ENCODE measurements at regions not wholly inside any gene's neighbourhood (a gene's known extent, or its start where the extent isn't known, plus 50 kb on each side); places are given as distances from the start of the nearest gene placed in this dataset.

- TF ChIP-seq, protein P1, sequence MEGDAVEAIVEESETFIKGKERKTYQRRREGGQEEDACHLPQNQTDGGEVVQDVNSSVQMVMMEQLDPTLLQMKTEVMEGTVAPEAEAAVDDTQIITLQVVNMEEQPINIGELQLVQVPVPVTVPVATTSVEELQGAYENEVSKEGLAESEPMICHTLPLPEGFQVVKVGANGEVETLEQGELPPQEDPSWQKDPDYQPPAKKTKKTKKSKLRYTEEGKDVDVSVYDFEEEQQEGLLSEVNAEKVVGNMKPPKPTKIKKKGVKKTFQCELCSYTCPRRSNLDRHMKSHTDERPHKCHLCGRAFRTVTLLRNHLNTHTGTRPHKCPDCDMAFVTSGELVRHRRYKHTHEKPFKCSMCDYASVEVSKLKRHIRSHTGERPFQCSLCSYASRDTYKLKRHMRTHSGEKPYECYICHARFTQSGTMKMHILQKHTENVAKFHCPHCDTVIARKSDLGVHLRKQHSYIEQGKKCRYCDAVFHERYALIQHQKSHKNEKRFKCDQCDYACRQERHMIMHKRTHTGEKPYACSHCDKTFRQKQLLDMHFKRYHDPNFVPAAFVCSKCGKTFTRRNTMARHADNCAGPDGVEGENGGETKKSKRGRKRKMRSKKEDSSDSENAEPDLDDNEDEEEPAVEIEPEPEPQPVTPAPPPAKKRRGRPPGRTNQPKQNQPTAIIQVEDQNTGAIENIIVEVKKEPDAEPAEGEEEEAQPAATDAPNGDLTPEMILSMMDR (IDR thresholded peaks at IDR 0.05; ENCODE audit: low read depth, low read length, missing control alignments): no peak
- no peak for DNase-seq (ENCODE audit: low read depth)
- no peak overlapping the region for H3K4me3 ChIP-seq (ENCODE audit: low read depth, low read length)
Observed at GRCh38 chr7:118312966-118313365, 88.5 kb downstream of the ANKRD7 start.

- no peak overlapping the region for H3K4me3 ChIP-seq (ENCODE audit: low read depth, low read length)
- no peak for DNase-seq (ENCODE audit: low read depth)
- TF ChIP-seq, protein P1 (IDR thresholded peaks at IDR 0.05; ENCODE audit: low read depth, low read length, missing control alignments): no peak
Observed at GRCh38 chr7:118324790-118325449, 100.4 kb downstream of the ANKRD7 start.

DNA sequence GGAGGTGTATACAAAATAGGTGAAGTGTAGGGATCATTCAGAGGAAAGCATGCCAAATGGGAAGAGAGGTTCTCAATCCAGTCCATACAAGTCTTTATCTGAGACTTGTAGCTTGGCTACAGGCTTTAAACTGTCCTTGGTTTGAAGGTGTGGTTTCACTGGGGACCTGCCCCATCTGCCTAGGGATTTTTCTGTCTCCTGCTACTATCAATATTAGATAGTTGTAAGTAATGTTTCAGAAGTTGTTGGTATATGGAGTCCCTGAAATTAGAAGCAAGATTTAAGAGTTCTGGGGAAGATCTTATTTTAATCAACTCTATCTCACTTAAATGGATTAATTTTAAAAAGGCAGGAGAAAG lies 100.9 kb downstream of the ANKRD7 start:
- no peak for DNase-seq (ENCODE audit: low read depth)
- H3K4me3 ChIP-seq (ENCODE audit: low read depth, low read length): no peak overlapping the region
- TF ChIP-seq, protein P1 (IDR thresholded peaks at IDR 0.05; ENCODE audit: low read depth, low read length, missing control alignments): no peak

DNA sequence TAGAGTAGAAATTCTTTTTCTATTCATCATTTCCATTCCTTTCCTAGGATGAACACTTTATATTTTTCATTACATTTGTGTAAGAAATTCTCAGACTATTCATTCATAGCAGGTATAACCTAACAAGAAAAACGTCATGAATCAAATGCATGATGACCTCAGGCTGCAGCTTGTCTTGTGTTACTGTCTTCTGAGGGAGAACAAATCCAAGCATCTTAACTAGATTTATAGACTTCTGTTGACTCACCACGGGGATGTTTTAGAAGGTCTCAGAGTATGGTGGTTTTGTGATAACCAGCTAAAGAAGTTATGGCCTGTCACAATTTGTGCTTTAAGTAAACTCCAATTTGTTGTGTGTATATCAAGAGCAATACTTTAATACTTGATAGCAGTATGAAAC lies 102.7 kb downstream of the ANKRD7 start:
- no peak for DNase-seq (ENCODE audit: low read depth)
- TF ChIP-seq, protein P1 (IDR thresholded peaks at IDR 0.05; ENCODE audit: low read depth, low read length, missing control alignments): no peak
- no peak overlapping the region for H3K4me3 ChIP-seq (ENCODE audit: low read depth, low read length)

- no peak overlapping the region for H3K4me3 ChIP-seq (ENCODE audit: low read depth, low read length)
- TF ChIP-seq, protein P1 (IDR thresholded peaks at IDR 0.05; ENCODE audit: low read depth, low read length, missing control alignments): no peak
- DNase-seq (ENCODE audit: low read depth): no peak
Observed at GRCh38 chr7:118328505-118329211, 104.2 kb downstream of the ANKRD7 start.

- TF ChIP-seq, protein P1 (IDR thresholded peaks at IDR 0.05; ENCODE audit: low read depth, low read length, missing control alignments): no peak
- no peak for DNase-seq (ENCODE audit: low read depth)
- H3K4me3 ChIP-seq (ENCODE audit: low read depth, low read length): no peak overlapping the region
Observed at GRCh38 chr7:118330388-118330787, 105.9 kb downstream of the ANKRD7 start.

GRCh38 chr7:118346748-118347147 lies 122.2 kb downstream of the ANKRD7 start:
- TF ChIP-seq, protein P1 (IDR thresholded peaks at IDR 0.05; ENCODE audit: low read depth, low read length, missing control alignments): no peak
- H3K4me3 ChIP-seq (ENCODE audit: low read depth, low read length): no peak overlapping the region
- DNase-seq (ENCODE audit: low read depth): no peak

All from GM12864 (cell line).